ENCODE measurements at regions not wholly inside any gene's neighbourhood (a gene's known extent, or its start where the extent isn't known, plus 50 kb on each side); places are given as distances from the start of the nearest gene placed in this dataset.

DNA sequence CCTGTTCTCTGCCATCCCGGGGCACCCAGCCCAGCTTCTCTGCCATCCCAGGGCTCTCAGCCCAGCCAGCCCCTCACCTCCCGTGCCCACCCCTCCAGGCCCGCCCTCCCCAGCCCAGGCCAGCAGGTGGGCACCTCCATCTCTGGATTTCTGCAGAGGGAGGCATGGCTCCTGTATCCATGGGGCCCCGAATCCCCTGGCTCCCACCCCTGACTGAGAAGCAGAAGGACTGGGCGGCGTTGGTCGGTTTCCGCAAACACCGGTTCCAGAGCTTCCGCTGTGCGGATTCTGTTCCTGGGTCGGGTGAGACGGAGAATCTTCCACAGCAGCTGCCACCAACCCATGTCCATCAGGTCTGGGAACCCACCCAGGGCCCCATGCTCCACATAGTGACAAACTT, 240.3 kb downstream of the BRD1 start:
- no peak for TF ChIP-seq EZH2 (IDR thresholded peaks at IDR 0.05; ENCODE audit: insufficient read depth, poor library complexity, severe bottlenecking)
- no peak for TF ChIP-seq EZH2phosphoT487 (IDR thresholded peaks at IDR 0.05; ENCODE audit: insufficient read depth, low read depth)
